SH-SY5Y (cell line): ENCODE measurements at regions not wholly inside any gene's neighbourhood (a gene's known extent, or its start where the extent isn't known, plus 50 kb on each side); places are given as distances from the start of the nearest gene placed in this dataset.

ENCODE experiments used
- GATA2 ChIP-seq: IDR thresholded peaks from 2 replicates; pipeline ENCODE4 v1.6.1; 2011; ENCODE audit warnings: mild to moderate bottlenecking, low read depth, low read length
- GATA3 ChIP-seq: IDR thresholded peaks from 2 replicates; pipeline ENCODE4 v1.6.1; 2011; ENCODE audit warnings: low read depth, mild to moderate bottlenecking, low read length, moderate library complexity

DNA sequence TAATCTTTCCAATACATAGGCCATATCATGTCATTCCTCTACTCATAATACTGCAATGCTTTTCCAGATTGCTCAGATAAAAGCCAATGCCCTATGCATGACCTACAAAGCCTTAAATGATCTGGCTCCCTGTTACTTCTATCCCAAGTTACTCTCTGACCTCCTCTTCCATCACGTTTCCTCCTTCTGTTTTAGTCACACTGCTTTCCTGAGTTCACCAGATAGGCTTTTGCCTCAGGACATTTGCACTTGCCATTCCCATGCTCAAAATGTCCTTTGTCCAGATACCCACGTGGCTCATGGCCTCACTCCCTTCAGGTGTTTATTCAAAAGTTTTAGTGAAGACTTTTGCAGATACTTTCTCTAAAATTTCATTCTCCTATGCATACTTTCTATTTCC lies 138.7 kb upstream of the PRICKLE1 start:
- TF ChIP-seq GATA3 (no peak), GATA2 (no peak)

DNA sequence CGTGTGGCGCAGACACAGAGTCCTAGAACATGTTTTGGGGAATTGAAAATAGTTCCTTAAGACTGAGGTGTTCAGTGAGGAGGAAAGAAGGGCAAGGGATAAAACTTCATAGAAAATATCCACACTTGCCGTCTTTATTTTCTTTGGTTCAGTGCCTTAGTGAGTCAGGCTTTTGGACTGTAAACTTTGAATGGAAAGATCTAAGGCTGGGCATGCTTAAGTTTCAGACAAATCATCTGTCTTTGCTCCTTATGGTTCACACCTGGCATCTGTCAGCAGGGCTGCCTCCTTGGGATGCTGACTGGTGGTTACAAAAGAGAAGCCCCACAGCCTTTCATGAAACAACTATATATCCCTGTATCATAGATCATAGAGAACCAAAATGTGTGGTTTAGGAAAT lies 136.3 kb upstream of the PRICKLE1 start:
- TF ChIP-seq GATA3 (no peak), GATA2 (no peak)

DNA sequence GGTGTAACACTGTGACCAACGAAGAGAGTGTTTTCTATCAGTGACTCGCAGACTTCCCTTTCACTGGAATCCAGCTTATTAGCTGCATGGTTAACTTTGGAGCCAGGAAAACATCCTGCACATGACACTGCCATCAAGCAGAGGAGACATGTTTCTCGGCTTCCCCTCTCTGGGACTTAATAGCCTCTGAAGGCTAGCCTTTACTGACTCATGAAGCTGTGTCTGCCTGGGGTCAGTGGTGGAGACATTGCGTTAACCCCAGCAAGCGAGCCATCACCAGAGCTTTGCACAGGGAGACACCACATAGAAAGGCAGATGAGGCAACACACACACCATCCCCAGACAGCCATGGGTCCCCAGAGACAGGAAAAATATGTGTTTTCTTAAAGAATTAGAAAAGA lies 126.9 kb upstream of the PRICKLE1 start:
- TF ChIP-seq GATA3 = no peak
- no peak for TF ChIP-seq GATA2

DNA sequence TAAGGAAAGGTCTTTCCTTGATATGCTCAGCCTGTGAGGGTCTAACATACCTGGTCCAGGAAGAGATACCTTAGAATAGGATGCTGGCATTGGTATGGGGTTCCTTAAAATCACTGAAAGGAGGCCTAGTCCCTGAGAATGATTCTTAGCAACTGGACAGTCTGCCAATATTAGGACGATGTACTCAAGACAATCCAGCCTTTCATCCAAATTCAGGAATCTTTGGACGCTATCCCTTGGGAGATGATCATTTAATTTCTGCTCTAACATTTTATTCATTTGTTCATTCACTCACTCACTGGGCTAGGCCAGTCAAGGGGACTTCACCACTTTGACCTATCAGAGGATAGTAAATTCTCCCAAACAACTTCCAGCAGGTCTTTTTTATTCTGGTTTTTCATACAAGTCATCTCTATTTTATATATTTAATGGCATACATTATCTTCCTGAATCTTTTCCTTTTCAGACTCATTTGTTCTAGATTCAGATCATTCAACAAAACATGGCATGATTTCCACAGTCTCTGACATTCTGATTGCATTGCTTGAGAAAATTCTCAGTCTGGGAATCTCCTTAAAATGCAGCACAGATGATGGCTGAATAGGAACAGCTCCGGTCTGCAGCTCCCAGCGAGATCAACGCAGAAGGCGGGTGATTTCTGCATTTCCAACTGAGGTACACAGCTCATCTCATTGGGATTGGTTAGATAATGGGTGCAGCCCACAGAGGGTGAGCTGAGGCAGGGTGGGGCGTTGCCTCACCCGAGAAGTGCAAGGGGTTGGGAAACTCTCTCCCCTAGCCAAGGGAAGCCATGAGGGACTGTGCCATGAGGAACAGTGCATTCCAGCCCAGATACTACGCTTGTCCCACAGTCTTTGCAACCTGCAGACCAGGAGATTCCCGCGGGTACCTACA lies 118.0 kb upstream of the PRICKLE1 start:
- TF ChIP-seq GATA2 (no peak), GATA3 (no peak)

DNA sequence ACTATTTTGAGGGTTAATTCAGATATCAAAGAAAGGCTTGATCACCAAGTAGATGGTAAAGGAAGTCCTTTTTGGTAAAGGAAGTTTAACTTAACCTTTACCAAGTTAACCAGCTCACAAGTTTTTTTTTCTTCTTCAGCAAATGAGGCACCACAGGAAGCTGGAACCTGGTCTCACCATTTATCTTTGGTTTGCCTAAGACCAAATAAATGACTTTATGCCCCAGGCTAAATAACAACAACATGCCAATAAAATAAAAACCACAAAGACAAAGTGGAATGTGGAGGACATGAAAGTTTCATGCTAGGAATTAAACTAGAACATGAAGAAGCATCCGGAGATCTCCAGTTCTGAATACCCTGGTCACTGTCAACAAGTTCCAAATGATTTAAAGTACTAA lies 116.8 kb upstream of the PRICKLE1 start:
- TF ChIP-seq GATA2 (no peak), GATA3 (no peak)

DNA sequence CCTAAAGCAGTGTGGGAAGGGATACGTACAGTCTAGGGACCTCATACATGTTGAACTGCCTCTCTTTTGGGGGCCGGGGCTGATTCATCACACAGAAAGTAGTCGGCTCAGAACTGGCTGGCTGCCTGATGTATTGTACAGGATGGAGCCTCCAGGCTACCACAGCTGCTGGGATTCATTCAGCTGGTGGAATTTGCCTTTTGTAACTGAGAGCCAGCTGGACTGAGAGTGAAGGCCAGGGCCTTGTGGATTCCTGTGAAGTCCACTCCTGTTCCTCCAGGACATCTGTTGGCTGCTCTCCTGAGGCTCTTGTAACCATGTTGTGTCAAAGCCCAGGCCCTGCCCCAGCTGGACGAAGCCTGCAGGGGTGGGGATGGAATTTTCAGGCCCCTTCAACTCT lies 116.3 kb upstream of the PRICKLE1 start:
- no peak for TF ChIP-seq GATA3
- no peak for TF ChIP-seq GATA2

DNA sequence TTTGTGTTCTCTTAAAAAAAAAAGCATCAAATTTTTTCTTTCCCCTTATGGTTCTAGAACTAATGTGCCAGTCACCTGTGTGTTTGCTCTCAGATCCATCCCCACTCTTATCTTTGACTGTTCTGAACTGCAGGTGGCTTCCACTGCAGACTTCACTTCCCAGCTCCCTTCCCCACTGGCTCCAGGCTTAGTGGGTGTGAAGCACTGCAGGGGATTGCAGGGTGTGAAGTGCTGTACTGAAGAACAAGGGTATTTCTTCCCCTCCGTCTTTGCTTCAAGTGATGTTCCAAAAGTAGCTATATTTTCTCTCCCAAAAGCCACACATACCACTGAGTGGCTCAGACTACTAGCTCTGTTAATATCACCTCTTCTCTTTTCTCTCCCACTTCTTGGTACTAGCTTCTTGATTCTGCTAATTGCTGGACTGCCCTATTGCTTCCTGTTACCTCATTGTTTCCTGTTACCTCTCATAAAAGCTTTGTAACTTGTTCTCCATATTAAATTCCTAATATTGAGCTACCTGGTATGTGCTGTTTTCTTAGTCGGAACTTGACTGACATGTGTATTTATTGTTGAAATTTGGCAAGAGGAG lies 115.4 kb upstream of the PRICKLE1 start:
- TF ChIP-seq GATA2 (no peak), GATA3 (no peak)

DNA sequence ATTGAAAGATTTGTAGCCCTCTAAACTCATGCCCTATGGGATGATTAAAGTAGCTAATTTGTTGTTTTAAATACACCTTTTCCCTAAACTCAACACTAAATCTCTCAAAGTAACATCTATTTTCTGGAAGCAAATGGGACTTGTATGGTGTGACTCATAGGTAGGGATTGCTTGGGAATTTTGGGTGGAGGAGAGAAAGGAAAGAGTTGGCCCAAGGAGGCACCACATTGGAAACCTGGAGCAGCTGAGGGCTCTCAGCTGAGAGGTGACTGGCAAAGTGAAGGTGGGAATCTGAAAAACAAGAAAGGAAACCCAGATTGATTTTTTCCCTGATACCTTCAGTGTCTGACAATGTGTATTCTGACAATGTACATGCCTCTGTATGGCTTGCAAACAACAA lies 114.8 kb upstream of the PRICKLE1 start:
- TF ChIP-seq GATA3 (no peak), GATA2 (no peak)

DNA sequence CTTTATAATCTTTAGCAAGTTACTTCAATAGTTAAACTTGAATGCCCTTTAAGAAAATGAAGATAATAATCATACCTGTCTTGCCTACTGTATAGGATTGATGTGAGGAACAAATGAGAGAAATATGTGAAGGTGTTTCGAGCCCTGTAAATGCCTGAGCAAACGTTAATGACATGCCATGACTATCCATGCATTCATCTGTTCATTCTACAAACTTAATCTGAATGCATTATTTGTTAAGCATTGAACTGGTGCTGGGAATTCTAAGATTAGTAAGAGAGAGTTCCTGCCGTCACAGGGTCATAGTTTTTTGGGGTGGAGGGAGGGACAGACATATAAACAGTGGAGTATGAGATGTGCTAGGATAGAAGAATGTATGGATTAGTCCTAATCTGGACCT lies 111.5 kb upstream of the PRICKLE1 start:
- TF ChIP-seq GATA3 (no peak), GATA2 (no peak)

DNA sequence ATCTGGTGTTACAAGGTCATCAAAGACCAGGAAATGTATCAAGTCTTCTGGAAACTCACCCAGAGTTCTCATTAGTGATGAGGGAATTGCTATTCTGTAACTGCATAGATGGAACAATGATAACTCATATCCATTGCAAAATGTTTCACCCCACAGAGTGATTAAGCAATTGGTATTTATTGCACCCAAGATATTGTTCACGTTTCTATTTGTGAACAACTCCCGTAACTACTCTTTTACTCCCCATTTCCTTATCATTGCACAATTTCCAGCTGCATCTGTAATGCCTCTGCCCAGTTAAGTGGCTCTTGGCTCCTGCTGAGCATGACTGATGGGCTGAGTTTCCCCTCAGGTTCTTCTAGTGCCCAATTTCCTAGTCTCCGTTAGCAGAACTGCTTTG lies 108.7 kb upstream of the PRICKLE1 start:
- no peak for TF ChIP-seq GATA2
- no peak for TF ChIP-seq GATA3

DNA sequence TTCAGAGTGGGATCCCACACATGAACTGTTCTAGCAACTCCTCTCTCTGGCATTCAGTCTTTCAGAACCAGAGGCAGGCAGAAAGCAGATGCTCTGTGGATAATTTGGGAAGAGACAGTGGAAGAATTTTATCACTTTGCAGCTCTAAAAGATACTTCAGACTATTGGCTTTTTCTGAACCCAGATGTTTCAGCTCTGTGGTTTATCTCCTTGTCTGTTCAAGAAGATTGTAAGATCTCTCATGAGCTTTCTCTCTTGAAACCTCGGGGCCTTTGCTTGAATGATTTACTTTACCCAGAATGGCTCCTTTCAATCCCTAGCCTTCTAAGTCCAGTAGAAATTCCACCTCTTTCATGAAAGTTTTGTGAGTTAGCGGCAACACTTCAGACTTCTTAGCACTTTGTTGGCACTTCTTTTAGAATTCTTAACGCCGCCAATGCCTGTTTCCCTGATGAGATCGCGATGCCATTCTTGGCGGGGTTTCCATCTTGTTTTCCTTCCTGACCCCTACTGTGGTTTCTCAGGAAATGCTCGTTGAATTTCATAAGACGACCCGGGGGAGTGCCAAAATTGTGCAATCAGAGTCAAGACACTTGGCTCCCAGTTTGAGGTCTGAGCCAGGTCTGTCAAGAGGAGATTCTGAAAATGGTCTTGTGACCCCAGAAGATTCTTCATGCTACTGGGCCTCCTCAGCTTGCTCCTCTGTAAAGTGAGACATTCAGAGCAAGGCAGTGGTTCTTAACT lies 107.0 kb upstream of the PRICKLE1 start:
- TF ChIP-seq GATA3 (no peak), GATA2 (no peak)

DNA sequence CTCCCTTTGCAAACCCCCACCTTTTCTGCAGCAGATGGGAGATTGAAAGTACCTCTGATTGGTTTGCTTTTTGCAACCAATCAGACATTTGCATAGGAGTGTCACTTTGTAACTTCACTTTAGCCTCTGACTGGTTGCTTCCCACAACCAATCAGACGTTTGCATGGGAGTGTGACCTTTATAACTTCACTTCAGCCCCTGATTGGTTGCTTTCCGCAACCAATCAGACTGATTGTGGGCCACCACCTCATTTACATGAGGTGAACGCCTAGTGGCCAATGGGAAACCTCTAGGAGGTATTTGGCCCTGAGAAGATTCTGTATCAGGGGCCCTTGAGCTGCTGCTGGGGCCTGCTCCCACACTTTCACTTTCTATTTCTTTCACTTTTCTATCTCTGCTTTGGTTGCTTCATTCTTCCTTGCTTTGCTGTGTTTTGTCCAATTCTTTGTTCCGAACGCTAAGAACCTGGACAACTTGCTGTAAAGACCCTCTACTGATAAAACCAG lies 106.0 kb upstream of the PRICKLE1 start:
- TF ChIP-seq GATA2 = no peak
- no peak for TF ChIP-seq GATA3

DNA sequence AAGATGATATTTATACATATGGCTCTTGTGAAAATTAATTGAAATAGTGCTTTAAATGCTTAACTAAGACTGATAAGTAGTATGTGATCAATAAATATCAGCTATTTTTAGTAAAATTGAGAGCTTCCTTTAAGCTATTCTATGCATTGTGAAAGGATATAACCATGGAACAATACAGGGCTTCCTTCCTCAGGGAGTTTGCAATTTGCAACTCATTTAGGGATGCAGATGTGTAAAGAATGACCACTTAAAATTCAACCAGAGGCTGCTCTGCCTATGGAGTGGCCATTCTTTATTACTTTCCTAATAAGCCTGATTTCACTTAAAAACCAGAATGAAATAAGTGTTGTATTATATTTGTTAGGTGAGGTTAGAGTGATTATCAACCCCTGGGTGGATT lies 103.2 kb upstream of the PRICKLE1 start:
- TF ChIP-seq GATA3 = no peak
- no peak for TF ChIP-seq GATA2

DNA sequence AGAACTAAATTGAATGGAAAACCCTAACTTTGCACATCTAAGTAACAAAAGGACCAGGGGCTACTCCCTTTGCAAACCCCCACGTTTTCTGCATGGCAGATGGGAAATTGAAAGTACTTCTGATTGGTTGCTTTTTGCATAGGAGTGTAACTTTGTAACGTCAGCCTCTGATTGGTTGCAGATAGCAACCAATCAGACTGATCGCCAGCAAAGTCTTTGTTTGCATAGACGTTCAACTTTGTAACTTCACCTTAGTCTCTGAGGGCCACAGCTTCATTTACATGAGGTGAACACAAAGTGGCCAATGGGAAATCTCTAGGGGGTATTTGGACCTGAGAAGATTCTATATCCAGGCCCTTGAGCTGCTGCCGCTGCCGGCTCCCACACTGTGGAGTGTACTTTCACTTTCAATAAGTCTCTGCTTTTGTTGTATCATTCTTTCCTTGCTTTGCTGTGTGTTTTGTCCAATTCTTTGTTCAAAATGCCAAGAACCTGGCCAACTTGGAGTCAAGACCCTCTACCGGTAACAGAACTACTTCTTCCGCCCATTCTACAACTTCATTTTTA lies 102.5 kb upstream of the PRICKLE1 start:
- TF ChIP-seq GATA2 = no peak
- no peak for TF ChIP-seq GATA3

DNA sequence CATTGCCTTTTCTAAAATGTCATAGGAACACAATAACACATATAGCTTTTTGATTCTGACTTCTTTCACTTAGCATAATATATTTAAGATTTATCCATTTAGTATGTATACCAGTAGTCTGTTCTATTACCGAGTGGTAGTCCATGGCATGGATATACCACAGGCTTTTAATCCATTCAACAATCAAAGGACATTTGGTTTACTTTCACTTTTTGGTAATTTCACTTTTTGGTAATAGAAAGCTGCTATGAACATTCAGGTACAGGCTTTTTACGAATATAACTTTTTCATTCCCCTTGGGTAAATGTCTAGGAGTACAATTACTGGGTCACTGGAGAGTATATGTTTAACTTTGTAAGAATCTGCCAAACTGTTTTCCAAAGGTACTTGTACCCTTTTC lies 100.7 kb upstream of the PRICKLE1 start:
- TF ChIP-seq GATA2 = no peak
- no peak for TF ChIP-seq GATA3
